OCI-LY1 (cell line): ENCODE measurements at regions not wholly inside any gene's neighbourhood (a gene's known extent, or its start where the extent isn't known, plus 50 kb on each side); places are given as distances from the start of the nearest gene placed in this dataset.

Experiments used
- H2AFZ ChIP-seq: fragments of 200-600 bp; sonication (generic), shearing (Covaris generic); 2 replicates; pipeline ENCODE4 v1.6.0; 2014; ENCODE audit warnings: antibody characterized with exemption, mild to moderate bottlenecking, low read length
- H3F3A ChIP-seq: fragments of 200-600 bp; sonication (generic), shearing (Covaris generic); 2 replicates; pipeline ENCODE4 v1.6.0; 2014; ENCODE audit warnings: mild to moderate bottlenecking, antibody characterized with exemption, low read length, moderate library complexity; ENCODE audit not compliant: insufficient read depth
- H3K27ac ChIP-seq: fragments of 200-600 bp; sonication (generic); 2 replicates; pipeline ENCODE4 v1.5.1; 2014; ENCODE audit warnings: low read length, mixed run types, mild to moderate bottlenecking, low read depth; ENCODE audit not compliant: poor library complexity, severe bottlenecking
- H3K27me3 ChIP-seq: fragments of 200-600 bp; sonication (generic); 2 replicates; pipeline ENCODE4 v1.6.0; 2014; ENCODE audit warnings: antibody characterized with exemption, mild to moderate bottlenecking, low read length, moderate library complexity; ENCODE audit not compliant: insufficient read depth
- H3K36me3 ChIP-seq: fragments of 200-600 bp; sonication (generic); 2 replicates; pipeline ENCODE4 v1.6.1; 2014; ENCODE audit warnings: mild to moderate bottlenecking, antibody characterized with exemption, low read length, moderate library complexity, mixed read lengths; ENCODE audit not compliant: insufficient read depth
- H3K4me1 ChIP-seq: fragments of 200-600 bp; sonication (generic); 2 replicates; pipeline ENCODE4 v1.5.1; 2014; ENCODE audit warnings: mild to moderate bottlenecking, low read length, moderate library complexity; ENCODE audit not compliant: insufficient read depth, severe bottlenecking
- H3K4me2 ChIP-seq: fragments of 200-600 bp; sonication (generic), shearing (Covaris generic); 2 replicates; pipeline ENCODE4 v1.6.1; 2014; ENCODE audit warnings: low read length
- H3K4me3 ChIP-seq: fragments of 200-600 bp; sonication (generic); 2 replicates; pipeline ENCODE4 v1.5.1; 2014; ENCODE audit warnings: low read length, low read depth, mild to moderate bottlenecking, mixed read lengths; ENCODE audit not compliant: poor library complexity, severe bottlenecking
- H3K79me2 ChIP-seq: fragments of 200-600 bp; shearing (Covaris generic); 2 replicates; pipeline ENCODE4 v1.6.1; 2016; ENCODE audit warnings: mixed run types, low read length, mixed read lengths; ENCODE audit not compliant: insufficient read depth
- H3K9ac ChIP-seq: fragments of 200-600 bp; sonication (generic), shearing (Covaris generic); 2 replicates; pipeline ENCODE4 v1.6.1; 2014; ENCODE audit warnings: mild to moderate bottlenecking, low read length, mixed read lengths
- H3K9me2 ChIP-seq: fragments of 200-600 bp; sonication (generic), shearing (Covaris generic); 2 replicates; pipeline ENCODE4 v1.6.1; 2014; ENCODE audit warnings: low read depth, mild to moderate bottlenecking, low read length, mixed read lengths
- H3K9me3 ChIP-seq: fragments of 200-600 bp; shearing (Covaris generic); 2 replicates; pipeline ENCODE4 v1.6.1; 2014; ENCODE audit warnings: low read length, mixed read lengths
- H4K20me1 ChIP-seq: fragments of 200-600 bp; sonication (generic), shearing (Covaris generic); 2 replicates; pipeline ENCODE4 v1.6.0; 2016; ENCODE audit warnings: mild to moderate bottlenecking, low read length; ENCODE audit not compliant: insufficient read depth
- CTCF ChIP-seq: fragments of 200-600 bp; sonication (generic), shearing (Covaris generic); IDR thresholded peaks from 2 replicates; pipeline ENCODE4 v1.5.1; 2017; ENCODE audit warnings: mild to moderate bottlenecking, antibody characterized with exemption, low read length, moderate library complexity, mixed read lengths
- EZH2 ChIP-seq: fragments of 200-600 bp; sonication (generic), shearing (Covaris generic); IDR thresholded peaks from 2 replicates; pipeline ENCODE4 v1.8.0; 2017; ENCODE audit warnings: borderline replicate concordance, mixed run types, mild to moderate bottlenecking, antibody characterized with exemption, low read length, moderate library complexity, mixed read lengths

- no peak overlapping the region for H3K9ac ChIP-seq
- no peaks in the 10 kb centered on the region for H3K4me1 ChIP-seq
- no peak for TF ChIP-seq EZH2
- no peak for TF ChIP-seq CTCF
These were observed 126.4 kb upstream of the KIRREL3 start for GRCh38 chr11:127126986-127127385.

GRCh38 chr11:127119356-127119755, 118.8 kb upstream of the KIRREL3 start:
- H4K20me1 ChIP-seq, result no peaks in the 10 kb centered on the region
- no peaks in the 10 kb centered on the region for H3K36me3 ChIP-seq
- no peaks in the 10 kb centered on the region for H3K27me3 ChIP-seq
- no peaks in the 10 kb centered on the region for H3K4me1 ChIP-seq
- TF ChIP-seq CTCF (no peak), EZH2 (no peak)
- H3K9me3 ChIP-seq, result no peaks in the 10 kb centered on the region
- H3K9ac ChIP-seq, result no peak overlapping the region
- H2AFZ ChIP-seq, result no peak overlapping the region
- no peak overlapping the region for H3K27ac ChIP-seq
- no peaks in the 10 kb centered on the region for H3F3A ChIP-seq
- no peak overlapping the region for H3K4me2 ChIP-seq
- no peaks in the 10 kb centered on the region for H3K9me2 ChIP-seq
- no peaks in the 10 kb centered on the region for H3K79me2 ChIP-seq
- H3K4me3 ChIP-seq, result no peak overlapping the region

More at GRCh38 chr11:127126986-127127385, 126.4 kb upstream of the KIRREL3 start:
- Histone ChIP-seq H4K20me1 (no peaks in the 10 kb centered on the region), H2AFZ (no peak overlapping the region), H3K4me3 (no peak overlapping the region), H3F3A (no peaks in the 10 kb centered on the region), H3K9me2 (no peaks in the 10 kb centered on the region), H3K36me3 (no peaks in the 10 kb centered on the region), H3K9me3 (no peaks in the 10 kb centered on the region), H3K27ac (no peak overlapping the region), H3K27me3 (no peaks in the 10 kb centered on the region), H3K4me2 (no peak overlapping the region), H3K79me2 (no peaks in the 10 kb centered on the region)

- no peaks in the 10 kb centered on the region for H3K9me3 ChIP-seq
- H3K79me2 ChIP-seq, result no peaks in the 10 kb centered on the region
- H4K20me1 ChIP-seq, result no peaks in the 10 kb centered on the region
- no peak overlapping the region for H3K9ac ChIP-seq
- H3K9me2 ChIP-seq, result no peaks in the 10 kb centered on the region
- H3K4me1 ChIP-seq, result no peaks in the 10 kb centered on the region
- H3K27me3 ChIP-seq, result no peaks in the 10 kb centered on the region
- H3F3A ChIP-seq, result no peaks in the 10 kb centered on the region
- no peak for TF ChIP-seq EZH2
- no peak for TF ChIP-seq CTCF
- H3K27ac ChIP-seq, result no peak overlapping the region
- H2AFZ ChIP-seq, result no peak overlapping the region
- H3K4me2 ChIP-seq, result no peak overlapping the region
- H3K36me3 ChIP-seq, result no peaks in the 10 kb centered on the region
- H3K4me3 ChIP-seq, result no peak overlapping the region
These were observed 118.2 kb upstream of the KIRREL3 start for GRCh38 chr11:127118811-127119210.
